Stimulated activated CD8-positive, alpha-beta memory T cell treated with anti-CD3 and anti-CD28 coated beads, Interleukin-4, amount 100 ng/mL, for 48 hours (primary cell): ENCODE measurements at regions not wholly inside any gene's neighbourhood (a gene's known extent, or its start where the extent isn't known, plus 50 kb on each side); places are given as distances from the start of the nearest gene placed in this dataset.
"Not testable (repeated sequence)": the region's sequence is repeated elsewhere in the genome, so short reads cannot be mapped to it uniquely, and the experiment has no call there.

Source experiments
- DNase-seq: peaks from one replicate; pipeline ENCODE4 v3.0.0-alpha.2; 2020

GRCh38 chr20:29120575-29120974, 2136.9 kb upstream of the DEFB115 start:
- DNase-seq: not testable (repeated sequence)

- DNase-seq: not testable (repeated sequence)
These were observed 2134.7 kb upstream of the DEFB115 start for GRCh38 chr20:29122784-29123183.

- DNase-seq: no peak
These were observed 2133.6 kb upstream of the DEFB115 start for GRCh38 chr20:29123861-29124260.
